Cardiac fibroblast (primary cell): ENCODE measurements at regions not wholly inside any gene's neighbourhood (a gene's known extent, or its start where the extent isn't known, plus 50 kb on each side); places are given as distances from the start of the nearest gene placed in this dataset.
A peak's percentile ranks its signal among the peaks of the same experiment; 100 is the strongest.

ENCODE experiments used
- DNase-seq, 2 donors: peaks; one replicate each; pipeline versions ENCODE4 v3.0.0 to v3.0.0-alpha.2; 2010; ENCODE audit warnings: low read depth in 2 of 2
- H3K4me3 ChIP-seq, 2 donors: replicated peaks in 1 of 2; 1 replicate in 1 of 2; 2 replicates in 1 of 2; pipeline ENCODE4 v1.5.1; 2011; ENCODE audit warnings: low read depth in 2 of 2, low read length in 2 of 2, mild to moderate bottlenecking in 2 of 2, moderate library complexity in 1 of 2
- TF ChIP-seq, protein P1 (sequence below): IDR thresholded peaks from one replicate; pipeline ENCODE4 v1.5.1; 2011; ENCODE audit warnings: low read depth, mild to moderate bottlenecking, low read length, inconsistent platforms

DNA sequence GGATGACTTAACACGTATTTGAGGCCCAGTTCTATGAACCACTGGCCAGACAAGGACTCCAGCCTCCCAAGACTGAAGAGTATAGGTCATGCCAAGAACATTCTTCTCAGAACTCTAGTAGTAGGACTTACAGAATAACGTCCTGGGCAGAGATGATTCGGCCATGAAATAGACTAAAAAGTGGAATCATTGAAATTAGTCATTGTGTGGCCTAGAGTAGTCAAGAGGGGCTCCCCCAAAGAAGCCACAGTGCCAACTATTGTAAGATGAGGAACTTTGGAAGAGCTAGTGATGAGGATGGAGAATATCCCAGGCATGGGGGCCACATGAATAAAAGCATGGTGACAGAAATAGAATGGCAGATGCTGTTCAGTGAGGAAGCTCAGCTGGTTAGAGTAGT, 101.1 kb downstream of the TRIB2 start:
- TF ChIP-seq, protein P1, sequence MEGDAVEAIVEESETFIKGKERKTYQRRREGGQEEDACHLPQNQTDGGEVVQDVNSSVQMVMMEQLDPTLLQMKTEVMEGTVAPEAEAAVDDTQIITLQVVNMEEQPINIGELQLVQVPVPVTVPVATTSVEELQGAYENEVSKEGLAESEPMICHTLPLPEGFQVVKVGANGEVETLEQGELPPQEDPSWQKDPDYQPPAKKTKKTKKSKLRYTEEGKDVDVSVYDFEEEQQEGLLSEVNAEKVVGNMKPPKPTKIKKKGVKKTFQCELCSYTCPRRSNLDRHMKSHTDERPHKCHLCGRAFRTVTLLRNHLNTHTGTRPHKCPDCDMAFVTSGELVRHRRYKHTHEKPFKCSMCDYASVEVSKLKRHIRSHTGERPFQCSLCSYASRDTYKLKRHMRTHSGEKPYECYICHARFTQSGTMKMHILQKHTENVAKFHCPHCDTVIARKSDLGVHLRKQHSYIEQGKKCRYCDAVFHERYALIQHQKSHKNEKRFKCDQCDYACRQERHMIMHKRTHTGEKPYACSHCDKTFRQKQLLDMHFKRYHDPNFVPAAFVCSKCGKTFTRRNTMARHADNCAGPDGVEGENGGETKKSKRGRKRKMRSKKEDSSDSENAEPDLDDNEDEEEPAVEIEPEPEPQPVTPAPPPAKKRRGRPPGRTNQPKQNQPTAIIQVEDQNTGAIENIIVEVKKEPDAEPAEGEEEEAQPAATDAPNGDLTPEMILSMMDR, result no peak
- H3K4me3 ChIP-seq, result no peak overlapping the region
- DNase-seq, result peak in 1 of 2 donors; percentile 43

DNA sequence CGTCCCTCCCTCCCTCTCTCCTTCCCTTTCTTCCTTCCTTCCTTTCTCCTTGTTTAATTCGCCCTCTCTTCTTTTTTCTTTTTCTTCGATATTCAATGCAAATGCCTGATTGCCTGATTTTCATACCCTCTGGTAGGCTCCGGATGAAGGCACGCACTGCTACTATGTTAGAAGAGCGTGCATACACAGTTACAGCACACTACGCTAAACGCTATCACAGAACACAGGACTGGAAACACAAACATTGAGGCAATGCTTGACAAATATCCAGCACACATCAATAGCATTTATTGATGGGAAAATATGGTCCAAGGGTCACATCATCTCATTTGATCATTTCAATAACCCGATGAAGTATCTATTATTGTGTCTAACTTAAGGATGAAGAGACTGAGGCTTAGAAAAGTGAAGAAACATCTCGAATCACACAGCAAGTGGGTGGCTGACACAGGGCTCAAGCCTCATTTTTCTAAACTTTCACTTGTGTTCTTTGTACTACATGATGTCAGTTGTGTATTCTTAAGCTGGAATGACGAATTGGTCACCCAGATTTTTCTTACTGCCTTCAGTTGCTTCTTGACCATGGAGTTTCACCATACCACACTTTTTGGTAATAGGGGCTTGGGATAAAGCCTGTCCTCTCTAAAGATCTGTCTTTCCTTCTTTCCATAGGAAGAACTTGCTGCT, 101.8 kb downstream of the TRIB2 start:
- peak in 1 of 2 donors; percentile 93 for DNase-seq
- no peak overlapping the region for H3K4me3 ChIP-seq
- TF ChIP-seq, protein P1, result no peak

DNA sequence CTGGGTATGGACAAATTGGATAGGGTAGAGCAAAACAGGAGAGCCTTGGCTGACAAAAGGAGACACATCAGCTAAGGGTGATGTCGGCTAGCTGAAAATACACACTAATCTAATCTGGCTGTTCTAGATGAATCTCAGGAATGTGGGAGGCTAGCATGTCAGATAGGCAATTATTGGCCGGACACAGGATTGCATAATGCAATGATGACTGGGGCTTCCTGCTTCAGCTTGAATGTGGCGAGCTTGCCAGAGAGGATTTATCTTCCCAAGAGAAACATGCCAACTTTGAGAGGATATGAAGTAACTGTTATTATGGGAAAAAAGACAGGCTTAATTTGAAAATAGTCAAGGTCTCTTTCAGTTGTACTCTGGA, 102.4 kb downstream of the TRIB2 start:
- H3K4me3 ChIP-seq, result peak overlapping the region in 1 of 2 donors; percentile 29
- TF ChIP-seq, protein P1, result no peak

DNA sequence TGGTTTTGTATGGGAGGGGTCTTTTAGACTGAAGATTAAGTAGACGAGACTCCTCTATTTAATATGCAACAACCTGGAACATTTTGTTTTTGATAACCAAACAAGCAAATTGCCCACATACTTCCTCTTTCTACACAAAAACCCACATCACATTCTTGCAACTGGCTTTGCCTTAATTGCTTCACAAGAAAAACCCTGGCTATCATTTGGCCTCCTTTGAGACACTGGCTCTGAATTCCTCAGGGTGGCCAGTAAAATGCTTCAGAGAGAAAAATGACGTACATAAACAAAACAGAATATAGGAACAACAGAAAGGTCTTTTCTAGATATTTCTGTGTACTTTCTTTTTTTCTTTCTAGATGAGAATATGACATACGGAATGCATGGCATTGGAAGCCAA, 103.0 kb downstream of the TRIB2 start:
- peak; percentile 94 to 96 for DNase-seq
- TF ChIP-seq, protein P1, result no peak
- H3K4me3 ChIP-seq, result peak overlapping the region in 1 of 2 donors; percentile 29

More for the DNA sequence above, 102.4 kb downstream of the TRIB2 start:
- peak; percentile 100 for DNase-seq

DNA sequence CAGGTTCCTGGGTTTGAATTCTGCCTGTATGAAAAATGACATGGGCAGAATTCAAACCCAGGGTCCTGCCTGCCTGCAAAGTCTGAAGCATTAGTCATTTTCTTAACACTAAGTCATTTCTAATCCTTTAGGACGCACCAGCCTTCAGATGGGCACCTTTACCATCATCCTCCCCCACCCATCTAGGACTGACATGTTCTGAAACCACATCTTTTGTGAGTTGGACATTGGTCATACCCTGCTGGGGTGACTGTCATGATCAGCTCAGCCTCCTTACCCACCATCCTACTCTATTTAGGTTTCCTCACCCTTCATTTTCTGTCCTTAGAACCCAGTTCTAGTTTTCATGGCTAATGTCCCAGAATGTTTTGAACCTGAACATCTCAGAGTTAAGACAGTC, 104.9 kb downstream of the TRIB2 start:
- H3K4me3 ChIP-seq, result no peak overlapping the region
- TF ChIP-seq, protein P1, result no peak
- no peak for DNase-seq

DNA sequence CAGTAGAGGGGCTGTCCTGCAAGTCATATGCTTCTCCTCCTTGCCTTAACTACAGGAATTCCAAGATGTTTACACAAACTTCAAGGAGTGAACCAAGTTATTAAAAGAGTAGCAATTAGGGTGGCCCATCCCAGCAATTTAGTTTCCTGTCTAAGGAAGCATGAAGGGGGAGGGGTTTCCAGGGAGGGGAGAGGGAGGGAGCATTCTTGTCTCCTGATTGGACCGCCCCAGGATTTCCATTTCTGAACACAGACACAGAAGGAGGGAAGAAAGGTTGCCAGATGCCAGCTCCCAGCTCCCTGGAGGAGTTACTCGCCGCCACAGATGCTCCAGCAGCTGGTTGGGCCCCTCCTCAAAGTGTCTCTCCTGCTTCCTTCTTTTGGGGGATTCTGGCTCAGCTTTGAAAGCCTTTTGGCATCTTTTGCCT, 107.6 kb downstream of the TRIB2 start:
- no peak overlapping the region for H3K4me3 ChIP-seq
- peak; percentile 55 to 77 for DNase-seq
- TF ChIP-seq, protein P1, result no peak
